GM12878 (cell line): ENCODE measurements at regions not wholly inside any gene's neighbourhood (a gene's known extent, or its start where the extent isn't known, plus 50 kb on each side); places are given as distances from the start of the nearest gene placed in this dataset.

Source experiments
- BHLHE40 ChIP-seq, 2 experiments: fragments of 450-650 bp in 1 of 2; IDR thresholded peaks; 2 replicates each; pipeline ENCODE4 v1.6.1; 2011 to 2017; ENCODE audit warnings: low read depth in 2 of 2, borderline replicate concordance in 1 of 2, improper control_type of control experiment in 1 of 2, low read length in 1 of 2, mild to moderate bottlenecking in 1 of 2
- CBFB ChIP-seq: IDR thresholded peaks from 2 replicates; pipeline ENCODE4 v1.6.1; 2016; ENCODE audit warnings: antibody characterized with exemption, low read depth
- GABPA ChIP-seq: IDR thresholded peaks from 2 replicates; pipeline ENCODE4 v1.6.1; 2014; ENCODE audit warnings: antibody characterized with exemption, low read depth, mild to moderate bottlenecking, inconsistent platforms
- POLR2AphosphoS5 ChIP-seq: IDR thresholded peaks from 2 replicates; pipeline ENCODE4 v1.6.1; 2011; ENCODE audit warnings: mild to moderate bottlenecking, low read length, inconsistent platforms
- SP1 ChIP-seq: IDR thresholded peaks from one replicate; pipeline ENCODE4 v1.6.1; 2011; ENCODE audit warnings: low read depth, low read length
- USF2 ChIP-seq: IDR thresholded peaks from 2 replicates; pipeline ENCODE4 v1.6.1; 2011; ENCODE audit warnings: low read depth, low read length, improper control_type of control experiment, borderline replicate concordance
- TF ChIP-seq, protein P1 (sequence below): IDR thresholded peaks from 2 replicates; pipeline ENCODE4 v1.6.1; 2011; ENCODE audit warnings: borderline replicate concordance, low read depth, mild to moderate bottlenecking, moderate library complexity, mixed read lengths, low read length; ENCODE audit not compliant: insufficient read depth; ENCODE audit errors: extremely low read length
- TF ChIP-seq, protein P2 (sequence below): IDR thresholded peaks from 2 replicates; pipeline ENCODE4 v1.6.1; 2012; ENCODE audit warnings: low read length, inconsistent platforms
- TF ChIP-seq, protein P3 (sequence below), 3 experiments: IDR thresholded peaks in 2 of 3; conservative IDR thresholded peaks in 1 of 3; 2 replicates each; pipeline ENCODE4 v1.5.1; 2011; ENCODE audit warnings: low read depth in 3 of 3, low read length in 3 of 3, mild to moderate bottlenecking in 3 of 3, control low read depth in 2 of 3, moderate library complexity in 2 of 3, inconsistent platforms in 1 of 3, mixed read lengths in 1 of 3; ENCODE audit not compliant: control insufficient read depth in 2 of 3, insufficient read depth in 1 of 3; ENCODE audit errors: extremely low read depth in 1 of 3

DNA sequence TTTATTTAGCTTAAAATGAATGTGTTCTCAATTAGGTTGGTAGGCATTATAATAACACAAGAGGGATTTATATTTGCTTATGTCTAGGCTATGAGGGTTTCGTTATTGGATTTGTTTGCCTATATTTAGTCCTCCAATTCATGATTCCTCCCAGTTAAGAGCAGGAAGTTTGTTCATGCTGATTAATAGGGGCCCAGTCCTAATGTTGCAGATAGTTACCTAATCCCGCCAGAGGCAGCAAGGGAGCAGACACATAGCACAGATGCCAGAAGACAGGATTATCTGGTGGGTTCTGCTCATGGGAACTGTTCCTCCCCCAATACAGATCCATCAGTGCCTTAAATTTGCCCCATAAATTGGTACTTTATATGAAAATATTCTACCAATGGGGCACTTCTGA is 100.8 kb upstream of the TLE4 start:
- TF ChIP-seq SP1 (no peak), BHLHE40 (IDR thresholded peaks at IDR 0.05; ENCODE audit: borderline replicate concordance in 1 of 2, low read depth in 2 of 2, low read length in 1 of 2) (no peak), GABPA (no peak), POLR2AphosphoS5 (no peak), CBFB (no peak), USF2 (no peak)
- TF ChIP-seq, protein P1, sequence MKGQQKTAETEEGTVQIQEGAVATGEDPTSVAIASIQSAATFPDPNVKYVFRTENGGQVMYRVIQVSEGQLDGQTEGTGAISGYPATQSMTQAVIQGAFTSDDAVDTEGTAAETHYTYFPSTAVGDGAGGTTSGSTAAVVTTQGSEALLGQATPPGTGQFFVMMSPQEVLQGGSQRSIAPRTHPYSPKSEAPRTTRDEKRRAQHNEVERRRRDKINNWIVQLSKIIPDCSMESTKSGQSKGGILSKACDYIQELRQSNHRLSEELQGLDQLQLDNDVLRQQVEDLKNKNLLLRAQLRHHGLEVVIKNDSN = no peak
- TF ChIP-seq, protein P2, sequence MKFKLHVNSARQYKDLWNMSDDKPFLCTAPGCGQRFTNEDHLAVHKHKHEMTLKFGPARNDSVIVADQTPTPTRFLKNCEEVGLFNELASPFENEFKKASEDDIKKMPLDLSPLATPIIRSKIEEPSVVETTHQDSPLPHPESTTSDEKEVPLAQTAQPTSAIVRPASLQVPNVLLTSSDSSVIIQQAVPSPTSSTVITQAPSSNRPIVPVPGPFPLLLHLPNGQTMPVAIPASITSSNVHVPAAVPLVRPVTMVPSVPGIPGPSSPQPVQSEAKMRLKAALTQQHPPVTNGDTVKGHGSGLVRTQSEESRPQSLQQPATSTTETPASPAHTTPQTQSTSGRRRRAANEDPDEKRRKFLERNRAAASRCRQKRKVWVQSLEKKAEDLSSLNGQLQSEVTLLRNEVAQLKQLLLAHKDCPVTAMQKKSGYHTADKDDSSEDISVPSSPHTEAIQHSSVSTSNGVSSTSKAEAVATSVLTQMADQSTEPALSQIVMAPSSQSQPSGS = no peak
- TF ChIP-seq, protein P3, sequence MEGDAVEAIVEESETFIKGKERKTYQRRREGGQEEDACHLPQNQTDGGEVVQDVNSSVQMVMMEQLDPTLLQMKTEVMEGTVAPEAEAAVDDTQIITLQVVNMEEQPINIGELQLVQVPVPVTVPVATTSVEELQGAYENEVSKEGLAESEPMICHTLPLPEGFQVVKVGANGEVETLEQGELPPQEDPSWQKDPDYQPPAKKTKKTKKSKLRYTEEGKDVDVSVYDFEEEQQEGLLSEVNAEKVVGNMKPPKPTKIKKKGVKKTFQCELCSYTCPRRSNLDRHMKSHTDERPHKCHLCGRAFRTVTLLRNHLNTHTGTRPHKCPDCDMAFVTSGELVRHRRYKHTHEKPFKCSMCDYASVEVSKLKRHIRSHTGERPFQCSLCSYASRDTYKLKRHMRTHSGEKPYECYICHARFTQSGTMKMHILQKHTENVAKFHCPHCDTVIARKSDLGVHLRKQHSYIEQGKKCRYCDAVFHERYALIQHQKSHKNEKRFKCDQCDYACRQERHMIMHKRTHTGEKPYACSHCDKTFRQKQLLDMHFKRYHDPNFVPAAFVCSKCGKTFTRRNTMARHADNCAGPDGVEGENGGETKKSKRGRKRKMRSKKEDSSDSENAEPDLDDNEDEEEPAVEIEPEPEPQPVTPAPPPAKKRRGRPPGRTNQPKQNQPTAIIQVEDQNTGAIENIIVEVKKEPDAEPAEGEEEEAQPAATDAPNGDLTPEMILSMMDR (IDR thresholded peaks at IDR 0.05 in 2 of 3, conservative IDR thresholded peaks at IDR 0.05 in 1 of 3; ENCODE audit: control insufficient read depth in 2 of 3, extremely low read depth in 1 of 3, insufficient read depth in 1 of 3, low read depth in 3 of 3, low read length in 3 of 3) = no peak
